H9 (cell line): ENCODE measurements at regions not wholly inside any gene's neighbourhood (a gene's known extent, or its start where the extent isn't known, plus 50 kb on each side); places are given as distances from the start of the nearest gene placed in this dataset.

Source experiments
- DNase-seq: peaks from one replicate; pipeline ENCODE4 v3.0.0-alpha.2; 2017
- H2AFZ ChIP-seq: one replicate; pipeline ENCODE4 v1.6.1; 2013; ENCODE audit warnings: mild to moderate bottlenecking, low read length, control low read depth, moderate library complexity
- H2AK5ac ChIP-seq: 2 replicates; pipeline ENCODE4 v1.6.1; 2013; ENCODE audit warnings: low read length, control low read depth, mixed read lengths; ENCODE audit not compliant: insufficient read length
- H2BK120ac ChIP-seq: one replicate; pipeline ENCODE4 v1.6.1; 2013; ENCODE audit warnings: low read depth, mild to moderate bottlenecking, low read length, control low read depth, inconsistent platforms; ENCODE audit not compliant: poor library complexity, severe bottlenecking
- H2BK12ac ChIP-seq: 2 replicates; pipeline ENCODE4 v1.6.1; 2013; ENCODE audit warnings: low read length, control low read depth, mixed read lengths, low read depth; ENCODE audit not compliant: insufficient read length
- H2BK15ac ChIP-seq: 2 replicates; pipeline ENCODE4 v1.6.1; 2013; ENCODE audit warnings: low read depth, low read length, control low read depth
- H2BK20ac ChIP-seq: one replicate; pipeline ENCODE4 v1.6.1; 2013; ENCODE audit warnings: low read depth, mild to moderate bottlenecking, low read length, control low read depth, inconsistent platforms; ENCODE audit not compliant: poor library complexity, severe bottlenecking
- H2BK5ac ChIP-seq: 2 replicates; pipeline ENCODE4 v1.6.1; 2013; ENCODE audit warnings: low read length, control low read depth, mixed read lengths; ENCODE audit not compliant: insufficient read length
- H3K14ac ChIP-seq: 2 replicates; pipeline ENCODE4 v1.6.1; 2013; ENCODE audit warnings: low read length, control low read depth; ENCODE audit not compliant: insufficient read depth
- H3K18ac ChIP-seq: 2 replicates; pipeline ENCODE4 v1.6.1; 2013; ENCODE audit warnings: low read depth, mild to moderate bottlenecking, mixed read lengths, low read length, control low read depth; ENCODE audit not compliant: insufficient read length
- H3K23ac ChIP-seq: 2 replicates; pipeline ENCODE4 v1.6.1; 2013; ENCODE audit warnings: low read length, control low read depth, mixed read lengths, low read depth; ENCODE audit not compliant: insufficient read length
- H3K23me2 ChIP-seq: 2 replicates; pipeline ENCODE4 v1.6.1; 2013; ENCODE audit warnings: low read depth, mild to moderate bottlenecking, mixed read lengths, low read length, control low read depth; ENCODE audit not compliant: insufficient read length, poor library complexity, severe bottlenecking
- H3K27ac ChIP-seq: 2 replicates; pipeline ENCODE4 v1.5.1; 2013; ENCODE audit warnings: low read length, control low read depth, mixed read lengths, low read depth; ENCODE audit not compliant: insufficient read length
- H3K27me3 ChIP-seq: 2 replicates; pipeline ENCODE4 v1.6.1; 2013; ENCODE audit warnings: low read length, control low read depth, inconsistent platforms; ENCODE audit not compliant: insufficient read depth
- H3K4ac ChIP-seq: 2 replicates; pipeline ENCODE4 v1.6.1; 2013; ENCODE audit warnings: low read depth, mild to moderate bottlenecking, control low read depth, inconsistent platforms, low read length, moderate library complexity
- H3K4me1 ChIP-seq: 2 replicates; pipeline ENCODE4 v1.6.1; 2013; ENCODE audit warnings: low read length, control low read depth, inconsistent platforms; ENCODE audit not compliant: insufficient read depth
- H3K4me2 ChIP-seq: 2 replicates; pipeline ENCODE4 v1.6.1; 2013; ENCODE audit warnings: low read length, control low read depth, mixed read lengths; ENCODE audit not compliant: insufficient read length, insufficient read depth
- H3K56ac ChIP-seq: 2 replicates; pipeline ENCODE4 v1.6.1; 2013; ENCODE audit warnings: low read depth, mild to moderate bottlenecking, mixed read lengths, low read length, control low read depth; ENCODE audit not compliant: insufficient read length
- H3K79me1 ChIP-seq: 2 replicates; pipeline ENCODE4 v1.6.1; 2013; ENCODE audit warnings: low read depth, mild to moderate bottlenecking, moderate library complexity, low read length, control low read depth, inconsistent platforms; ENCODE audit not compliant: insufficient read depth, poor library complexity, severe bottlenecking
- H3K79me2 ChIP-seq: 2 replicates; pipeline ENCODE4 v1.6.1; 2013; ENCODE audit warnings: low read length, control low read depth, inconsistent platforms; ENCODE audit not compliant: insufficient read depth
- H3K9ac ChIP-seq: 2 replicates; pipeline ENCODE4 v1.6.1; 2013; ENCODE audit warnings: low read length, control low read depth, mixed read lengths; ENCODE audit not compliant: insufficient read length; ENCODE audit errors: extremely low read depth
- H3K9me3 ChIP-seq: one replicate; pipeline ENCODE4 v1.6.1; 2013; ENCODE audit warnings: low read depth, low read length, inconsistent platforms; ENCODE audit not compliant: control insufficient read depth
- H3T11ph ChIP-seq: one replicate; pipeline ENCODE4 v1.6.1; 2013; ENCODE audit warnings: mild to moderate bottlenecking, low read length, control low read depth, inconsistent platforms
- H4K20me1 ChIP-seq: one replicate; pipeline ENCODE4 v1.6.1; 2013; ENCODE audit not compliant: control insufficient read depth, insufficient read length, insufficient read depth
- H4K5ac ChIP-seq: 2 replicates; pipeline ENCODE4 v1.6.1; 2013; ENCODE audit warnings: low read depth, mild to moderate bottlenecking, mixed read lengths, low read length, control low read depth; ENCODE audit not compliant: insufficient read length
- H4K8ac ChIP-seq: replicated peaks from 2 replicates; pipeline ENCODE4 v1.6.1; 2013; ENCODE audit warnings: low read length, control low read depth, mixed read lengths, low read depth; ENCODE audit not compliant: insufficient read length
- H4K91ac ChIP-seq: 2 replicates; pipeline ENCODE4 v1.6.1; 2013; ENCODE audit warnings: low read depth, mild to moderate bottlenecking, moderate library complexity, mixed read lengths, low read length, control low read depth; ENCODE audit not compliant: insufficient read length
- H3K27ac Mint-ChIP-seq, 3 experiments: 2 replicates in 2 of 3; 3 replicates in 1 of 3; pipeline ENCODE4 v1.8.0; 2020 to 2021; ENCODE audit warnings: mixed read lengths in 3 of 3, mild to moderate bottlenecking in 1 of 3, moderate library complexity in 1 of 3
- H3K27me3 Mint-ChIP-seq: 2 replicates; pipeline ENCODE4 v1.8.0; 2021; ENCODE audit warnings: low read depth, mild to moderate bottlenecking, moderate library complexity, mixed read lengths
- H3K36me3 Mint-ChIP-seq, 3 experiments: 2 replicates in 2 of 3; 3 replicates in 1 of 3; pipeline ENCODE4 v1.8.0; 2020 to 2021; ENCODE audit warnings: low read depth in 3 of 3, mixed read lengths in 3 of 3; ENCODE audit not compliant: insufficient read depth in 1 of 3
- H3K4me1 Mint-ChIP-seq, 2 experiments: 2 replicates each; pipeline ENCODE4 v1.8.0; 2020; ENCODE audit warnings: mixed read lengths in 2 of 2
- H3K4me3 Mint-ChIP-seq, 2 experiments: 2 replicates in 1 of 2; 3 replicates in 1 of 2; pipeline ENCODE4 v1.8.0; 2020 to 2021; ENCODE audit warnings: mild to moderate bottlenecking in 2 of 2, mixed read lengths in 2 of 2, moderate library complexity in 1 of 2
- H3K9me3 Mint-ChIP-seq, 2 experiments: 2 replicates in 1 of 2; 3 replicates in 1 of 2; pipeline ENCODE4 v1.8.0; 2020; ENCODE audit warnings: mild to moderate bottlenecking in 2 of 2, mixed read lengths in 2 of 2, moderate library complexity in 1 of 2
- WGBS: extraction: QIAGEN DNeasy Blood & Tissue Kit; methylation state at CpG from one replicate; pipeline ENCODE4 v1.1.7; 2013; ENCODE audit warnings: missing lambda C conversion rate, low lambda C conversion rate, mixed read lengths; ENCODE audit not compliant: insufficient read length; ENCODE audit errors: extremely low coverage; 5-methylcytosine and 5-hydroxymethylcytosine counted together
- TF ChIP-seq, protein P1 (sequence below): fragments of 200-600 bp; sonication (generic); conservative IDR thresholded peaks from 3 replicates; pipeline ENCODE4 v1.8.0; 2021; ENCODE audit warnings: antibody characterized with exemption, mild to moderate bottlenecking

GRCh38 chr21:25188677-25189079 is 418.6 kb downstream of the MRPL39 start:
- Mint-ChIP-seq H3K27me3 (no peaks in the 10 kb centered on the region), H3K36me3 (no peaks in the 10 kb centered on the region; a peak in 1 of 7 replicates), H3K9me3 (peaks cover 25 to 49% of the 10 kb centered on the region in 2 experiments), H3K4me3 (no peak overlapping the region), H3K27ac (no peak overlapping the region), H3K4me1 (no peaks in the 10 kb centered on the region)
- TF ChIP-seq, protein P1, sequence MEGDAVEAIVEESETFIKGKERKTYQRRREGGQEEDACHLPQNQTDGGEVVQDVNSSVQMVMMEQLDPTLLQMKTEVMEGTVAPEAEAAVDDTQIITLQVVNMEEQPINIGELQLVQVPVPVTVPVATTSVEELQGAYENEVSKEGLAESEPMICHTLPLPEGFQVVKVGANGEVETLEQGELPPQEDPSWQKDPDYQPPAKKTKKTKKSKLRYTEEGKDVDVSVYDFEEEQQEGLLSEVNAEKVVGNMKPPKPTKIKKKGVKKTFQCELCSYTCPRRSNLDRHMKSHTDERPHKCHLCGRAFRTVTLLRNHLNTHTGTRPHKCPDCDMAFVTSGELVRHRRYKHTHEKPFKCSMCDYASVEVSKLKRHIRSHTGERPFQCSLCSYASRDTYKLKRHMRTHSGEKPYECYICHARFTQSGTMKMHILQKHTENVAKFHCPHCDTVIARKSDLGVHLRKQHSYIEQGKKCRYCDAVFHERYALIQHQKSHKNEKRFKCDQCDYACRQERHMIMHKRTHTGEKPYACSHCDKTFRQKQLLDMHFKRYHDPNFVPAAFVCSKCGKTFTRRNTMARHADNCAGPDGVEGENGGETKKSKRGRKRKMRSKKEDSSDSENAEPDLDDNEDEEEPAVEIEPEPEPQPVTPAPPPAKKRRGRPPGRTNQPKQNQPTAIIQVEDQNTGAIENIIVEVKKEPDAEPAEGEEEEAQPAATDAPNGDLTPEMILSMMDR = no peak
- no peak overlapping the region for H3K18ac ChIP-seq
- no peak overlapping the region for H2BK5ac ChIP-seq
- H4K8ac ChIP-seq = no peak overlapping the region
- no peak overlapping the region for H3T11ph ChIP-seq
- H3K4ac ChIP-seq = no peak overlapping the region
- no peak overlapping the region for H4K91ac ChIP-seq
- no peaks in the 10 kb centered on the region for H4K20me1 ChIP-seq
- no peaks in the 10 kb centered on the region for H3K27me3 ChIP-seq
- no peak overlapping the region for H2BK12ac ChIP-seq
- H3K23me2 ChIP-seq = no peaks in the 10 kb centered on the region
- no peaks in the 10 kb centered on the region for H3K79me1 ChIP-seq
- H3K9ac ChIP-seq = no peak overlapping the region
- no peak overlapping the region for H2BK20ac ChIP-seq
- no peak overlapping the region for H3K23ac ChIP-seq
- no peak overlapping the region for H2BK15ac ChIP-seq
- H3K14ac ChIP-seq = no peak overlapping the region
- no peak overlapping the region for H4K5ac ChIP-seq
- H3K79me2 ChIP-seq = no peaks in the 10 kb centered on the region
- no peak overlapping the region for H2AFZ ChIP-seq
- H3K27ac ChIP-seq = no peak overlapping the region
- no peaks in the 10 kb centered on the region for H3K9me3 ChIP-seq
- H3K56ac ChIP-seq = no peak overlapping the region
- H2AK5ac ChIP-seq = no peak overlapping the region
- WGBS = no CpG with 5 or more reads among the region's 2 CpGs
- H3K4me1 ChIP-seq = no peaks in the 10 kb centered on the region; the same call in 1 of the 2 replicates
- no peak for DNase-seq
- H2BK120ac ChIP-seq = no peak overlapping the region
- H3K4me2 ChIP-seq = no peak overlapping the region
